ENCODE measurements at regions not wholly inside any gene's neighbourhood (a gene's known extent, or its start where the extent isn't known, plus 50 kb on each side); places are given as distances from the start of the nearest gene placed in this dataset.

DNA sequence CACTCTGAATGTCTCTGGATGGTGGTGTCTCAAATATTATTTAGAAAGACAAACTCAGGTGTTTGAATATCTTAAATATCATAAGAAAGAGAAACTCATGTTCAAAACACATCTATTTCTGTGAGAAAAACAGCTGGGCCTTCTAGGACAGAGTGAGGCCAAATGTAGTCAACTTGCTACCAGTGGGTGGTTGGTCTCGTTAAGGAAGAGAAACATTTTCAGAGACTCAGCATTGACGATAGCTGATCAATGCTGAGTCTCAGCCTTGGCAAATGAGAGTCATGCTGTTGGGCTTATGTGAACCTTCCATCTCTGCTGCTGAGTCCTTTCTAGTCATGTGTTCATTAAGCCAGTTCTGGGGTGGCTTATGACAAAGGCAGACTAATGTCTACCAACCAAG, 418.0 kb downstream of the CETN3 start:
- H3K4me3 ChIP-seq: no peak overlapping the region
- no peaks in the 10 kb centered on the region for H3K36me3 ChIP-seq
- no peaks in the 10 kb centered on the region for H3K27me3 ChIP-seq
- H3K9me3 ChIP-seq: no peaks in the 10 kb centered on the region
- H3K27ac ChIP-seq: no peak overlapping the region
- TF ChIP-seq POLR2A (IDR thresholded peaks at IDR 0.05) (no peak), POLR2AphosphoS5 (IDR thresholded peaks at IDR 0.05) (no peak), EP300 (IDR thresholded peaks at IDR 0.05; ENCODE audit: low read depth) (no peak)
- TF ChIP-seq, protein P1, sequence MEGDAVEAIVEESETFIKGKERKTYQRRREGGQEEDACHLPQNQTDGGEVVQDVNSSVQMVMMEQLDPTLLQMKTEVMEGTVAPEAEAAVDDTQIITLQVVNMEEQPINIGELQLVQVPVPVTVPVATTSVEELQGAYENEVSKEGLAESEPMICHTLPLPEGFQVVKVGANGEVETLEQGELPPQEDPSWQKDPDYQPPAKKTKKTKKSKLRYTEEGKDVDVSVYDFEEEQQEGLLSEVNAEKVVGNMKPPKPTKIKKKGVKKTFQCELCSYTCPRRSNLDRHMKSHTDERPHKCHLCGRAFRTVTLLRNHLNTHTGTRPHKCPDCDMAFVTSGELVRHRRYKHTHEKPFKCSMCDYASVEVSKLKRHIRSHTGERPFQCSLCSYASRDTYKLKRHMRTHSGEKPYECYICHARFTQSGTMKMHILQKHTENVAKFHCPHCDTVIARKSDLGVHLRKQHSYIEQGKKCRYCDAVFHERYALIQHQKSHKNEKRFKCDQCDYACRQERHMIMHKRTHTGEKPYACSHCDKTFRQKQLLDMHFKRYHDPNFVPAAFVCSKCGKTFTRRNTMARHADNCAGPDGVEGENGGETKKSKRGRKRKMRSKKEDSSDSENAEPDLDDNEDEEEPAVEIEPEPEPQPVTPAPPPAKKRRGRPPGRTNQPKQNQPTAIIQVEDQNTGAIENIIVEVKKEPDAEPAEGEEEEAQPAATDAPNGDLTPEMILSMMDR (IDR thresholded peaks at IDR 0.05): no peak
- peaks cover 0 to 5% (median 2%) of the 10 kb centered on the region in 4 donors for H3K4me1 ChIP-seq
- 83% methylated on average over 2 of the region's 2 CpGs for WGBS, 2 donors (ENCODE audit: low coverage in 1 of 2)
- no peak for DNase-seq
- intact Hi-C loops (cut with DNase I; ENCODE audit: low total_unique reads) (no loop called here), in situ Hi-C loops (cut with MboI; ENCODE audit: low pct_ligation_motif_present in 1 of 4, low pct_unique_long_range_greater_than_20kb in 1 of 4, low sequenced_read_pairs in 3 of 4) (no loop called here)

DNA sequence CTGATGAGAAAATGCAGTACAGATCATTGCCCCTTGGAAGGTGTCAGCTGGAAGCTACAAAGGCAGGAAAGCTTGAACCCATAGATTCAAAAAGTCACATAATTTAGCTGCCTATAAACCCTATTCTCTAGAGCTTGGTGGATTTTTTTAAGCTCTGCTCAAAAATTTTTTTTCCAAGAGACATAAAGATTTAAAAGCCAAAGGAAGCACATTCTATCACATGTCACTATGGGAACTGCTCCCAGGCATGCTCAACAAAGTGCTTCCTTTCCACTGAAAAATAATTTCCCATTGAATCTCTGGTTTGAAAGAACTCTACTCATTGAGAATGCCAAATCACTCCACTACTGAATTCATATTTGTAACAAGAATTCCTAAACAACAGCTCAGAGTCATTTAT, 419.8 kb downstream of the CETN3 start:
- no peak for TF ChIP-seq EP300 (IDR thresholded peaks at IDR 0.05; ENCODE audit: low read depth)
- no peak for TF ChIP-seq POLR2AphosphoS5 (IDR thresholded peaks at IDR 0.05)
- TF ChIP-seq POLR2A (IDR thresholded peaks at IDR 0.05): no peak
- TF ChIP-seq, protein P1 (IDR thresholded peaks at IDR 0.05): no peak
- Histone ChIP-seq H3K4me1 (no peaks in the 10 kb centered on the region), H3K4me3 (no peak overlapping the region), H3K27me3 (no peaks in the 10 kb centered on the region), H3K36me3 (no peaks in the 10 kb centered on the region), H3K9me3 (no peaks in the 10 kb centered on the region), H3K27ac (no peak overlapping the region)
- intact Hi-C loops (cut with DNase I; ENCODE audit: low total_unique reads): no loop called here
- in situ Hi-C loops (cut with MboI; ENCODE audit: low pct_ligation_motif_present in 1 of 4, low pct_unique_long_range_greater_than_20kb in 1 of 4, low sequenced_read_pairs in 3 of 4): no loop called here
- no peak for DNase-seq

DNA sequence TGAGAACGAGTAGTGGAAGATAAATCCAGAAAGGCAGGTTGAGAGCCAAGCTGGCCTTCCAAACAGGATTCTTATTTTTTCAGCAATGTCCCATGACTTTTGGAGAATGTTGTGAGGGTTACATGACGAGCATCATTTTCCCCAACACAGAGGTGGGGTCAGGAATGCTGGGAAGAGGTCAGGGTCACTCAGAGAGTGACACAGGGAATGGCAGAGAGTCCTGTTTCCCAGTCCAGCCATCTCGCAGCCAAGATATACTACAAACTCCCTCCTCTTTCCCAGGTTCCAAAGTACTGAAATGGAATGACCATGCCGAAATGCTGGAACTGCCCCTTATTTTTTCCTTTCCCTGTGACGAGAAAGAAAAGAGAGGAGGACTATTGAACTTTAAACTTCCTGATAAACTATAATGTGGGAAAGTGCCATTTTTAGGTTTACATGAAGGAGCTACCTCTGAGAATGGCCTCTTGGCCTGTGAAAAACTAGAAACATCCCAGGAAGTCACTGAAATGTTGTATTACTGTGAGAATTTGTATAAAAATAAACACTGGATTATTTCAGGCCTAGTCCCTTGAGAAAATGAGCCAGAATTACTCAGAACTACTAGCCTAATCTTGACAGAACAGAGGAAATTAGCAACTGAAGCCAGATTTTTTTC, 420.4 kb downstream of the CETN3 start:
- DNase-seq: no peak
- WGBS, 2 donors (ENCODE audit: low coverage in 1 of 2): 66 to 67% methylated on average over 4 to 5 of the region's 5 CpGs
- no peak overlapping the region for H3K27ac ChIP-seq

DNA sequence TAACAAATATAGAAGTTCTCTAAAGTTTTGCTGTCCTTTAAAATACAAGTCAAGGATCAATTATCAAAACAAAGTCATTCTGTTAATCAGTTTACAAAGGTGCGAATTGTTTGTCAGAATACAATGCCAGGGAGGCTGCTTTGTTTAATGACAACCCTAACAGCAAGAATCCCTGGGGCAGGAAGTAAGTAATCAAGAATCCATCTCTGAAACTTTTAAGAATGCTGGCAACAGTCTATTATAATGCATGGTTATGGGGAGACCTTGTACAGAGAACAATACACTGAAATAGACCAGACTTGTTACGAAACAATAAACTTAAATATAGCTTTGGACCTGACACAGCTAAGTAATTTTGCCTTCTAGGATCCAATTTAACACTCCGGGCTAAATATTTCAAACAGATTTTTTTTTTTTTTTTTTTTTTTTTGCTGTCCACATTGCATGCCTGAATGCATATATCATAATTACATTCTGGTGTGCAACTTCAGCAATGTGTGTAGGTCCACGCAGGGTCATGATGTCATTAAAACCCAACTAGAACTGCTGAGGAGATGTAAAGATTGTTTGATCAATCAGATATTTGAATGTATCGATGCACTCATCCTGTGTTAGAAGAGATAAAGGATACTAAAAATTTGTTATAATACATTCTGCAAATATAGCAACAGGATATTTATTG, 421.3 kb downstream of the CETN3 start:
- in situ Hi-C loops (cut with MboI; ENCODE audit: low pct_ligation_motif_present in 1 of 4, low pct_unique_long_range_greater_than_20kb in 1 of 4, low sequenced_read_pairs in 3 of 4) (no loop called here), intact Hi-C loops (cut with DNase I; ENCODE audit: low total_unique reads) (no loop called here)
- Histone ChIP-seq H3K36me3 (no peaks in the 10 kb centered on the region), H3K4me1 (no peaks in the 10 kb centered on the region), H3K27me3 (no peaks in the 10 kb centered on the region), H3K9me3 (no peaks in the 10 kb centered on the region), H3K27ac (no peak overlapping the region), H3K4me3 (no peak overlapping the region)
- TF ChIP-seq POLR2A (IDR thresholded peaks at IDR 0.05): no peak
- TF ChIP-seq EP300 (IDR thresholded peaks at IDR 0.05; ENCODE audit: low read depth): no peak
- TF ChIP-seq POLR2AphosphoS5 (IDR thresholded peaks at IDR 0.05): no peak
- TF ChIP-seq, protein P1 (IDR thresholded peaks at IDR 0.05): no peak
- WGBS, 2 donors (ENCODE audit: low coverage in 1 of 2): 80 to 84% methylated on average over 5 of the region's 5 CpGs
- DNase-seq: no peak

More for the DNA sequence above, 420.4 kb downstream of the CETN3 start:
- no peak for TF ChIP-seq POLR2AphosphoS5 (IDR thresholded peaks at IDR 0.05)
- TF ChIP-seq, protein P1 (IDR thresholded peaks at IDR 0.05): no peak
- TF ChIP-seq EP300 (IDR thresholded peaks at IDR 0.05; ENCODE audit: low read depth): no peak
- TF ChIP-seq POLR2A (IDR thresholded peaks at IDR 0.05): no peak
- intact Hi-C loops (cut with DNase I; ENCODE audit: low total_unique reads) (no loop called here), in situ Hi-C loops (cut with MboI; ENCODE audit: low pct_ligation_motif_present in 1 of 4, low pct_unique_long_range_greater_than_20kb in 1 of 4, low sequenced_read_pairs in 3 of 4) (no loop called here)
- no peak overlapping the region for H3K4me3 ChIP-seq
- no peaks in the 10 kb centered on the region for H3K27me3 ChIP-seq
- no peaks in the 10 kb centered on the region for H3K4me1 ChIP-seq
- no peaks in the 10 kb centered on the region for H3K36me3 ChIP-seq
- H3K9me3 ChIP-seq: no peaks in the 10 kb centered on the region
